ENCODE measurements at regions not wholly inside any gene's neighbourhood (a gene's known extent, or its start where the extent isn't known, plus 50 kb on each side); places are given as distances from the start of the nearest gene placed in this dataset.

DNA sequence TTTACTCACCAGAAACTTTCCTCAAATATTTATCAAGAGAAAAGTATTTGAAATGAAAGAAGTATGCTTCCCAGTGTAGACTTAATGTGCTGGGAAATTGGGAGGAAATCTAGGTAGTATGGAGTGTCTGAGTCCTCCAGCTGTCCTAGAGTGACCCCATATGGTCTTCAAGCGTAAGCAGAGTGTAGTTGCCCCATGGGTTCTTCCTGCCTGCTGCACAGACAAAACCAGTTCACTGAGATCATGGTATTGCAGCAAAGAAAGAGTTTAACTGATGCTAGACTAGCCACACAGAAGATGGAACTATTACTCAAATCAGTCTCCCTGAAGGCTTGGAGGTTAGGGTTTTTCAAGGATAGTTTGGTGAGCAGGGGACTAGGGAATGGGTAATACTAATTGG, 114.9 kb upstream of the PRLR start:
- TF ChIP-seq, protein P1, sequence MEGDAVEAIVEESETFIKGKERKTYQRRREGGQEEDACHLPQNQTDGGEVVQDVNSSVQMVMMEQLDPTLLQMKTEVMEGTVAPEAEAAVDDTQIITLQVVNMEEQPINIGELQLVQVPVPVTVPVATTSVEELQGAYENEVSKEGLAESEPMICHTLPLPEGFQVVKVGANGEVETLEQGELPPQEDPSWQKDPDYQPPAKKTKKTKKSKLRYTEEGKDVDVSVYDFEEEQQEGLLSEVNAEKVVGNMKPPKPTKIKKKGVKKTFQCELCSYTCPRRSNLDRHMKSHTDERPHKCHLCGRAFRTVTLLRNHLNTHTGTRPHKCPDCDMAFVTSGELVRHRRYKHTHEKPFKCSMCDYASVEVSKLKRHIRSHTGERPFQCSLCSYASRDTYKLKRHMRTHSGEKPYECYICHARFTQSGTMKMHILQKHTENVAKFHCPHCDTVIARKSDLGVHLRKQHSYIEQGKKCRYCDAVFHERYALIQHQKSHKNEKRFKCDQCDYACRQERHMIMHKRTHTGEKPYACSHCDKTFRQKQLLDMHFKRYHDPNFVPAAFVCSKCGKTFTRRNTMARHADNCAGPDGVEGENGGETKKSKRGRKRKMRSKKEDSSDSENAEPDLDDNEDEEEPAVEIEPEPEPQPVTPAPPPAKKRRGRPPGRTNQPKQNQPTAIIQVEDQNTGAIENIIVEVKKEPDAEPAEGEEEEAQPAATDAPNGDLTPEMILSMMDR (IDR thresholded peaks at IDR 0.05; ENCODE audit: control insufficient read depth, extremely low read depth, insufficient read depth), result peak; percentile 41
- no peak overlapping the region for H3K4me3 ChIP-seq (ENCODE audit: low read depth, low read length)
- DNase-seq (ENCODE audit: low read depth), result peak; percentile 6

DNA sequence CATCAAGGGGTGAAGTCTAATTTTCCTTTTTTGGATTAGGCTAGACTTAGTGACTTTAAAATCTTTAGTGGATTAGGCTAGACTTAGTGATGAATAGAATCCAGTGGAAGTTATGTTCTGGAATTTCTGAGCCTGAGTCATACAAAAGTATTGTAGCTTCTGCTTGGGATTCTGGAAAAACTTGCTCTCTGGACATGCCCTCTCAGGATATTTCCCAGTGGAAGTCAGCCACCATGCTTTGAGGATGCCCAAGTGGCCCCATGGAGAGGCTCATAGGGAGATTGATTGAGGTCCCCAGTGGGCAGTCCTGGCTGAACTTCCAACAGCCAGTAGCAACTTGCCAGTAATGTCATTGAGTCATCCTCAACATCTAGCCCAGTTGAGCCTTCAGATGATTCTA, 112.4 kb upstream of the PRLR start:
- DNase-seq (ENCODE audit: low read depth), result no peak
- TF ChIP-seq, protein P1 (IDR thresholded peaks at IDR 0.05; ENCODE audit: control insufficient read depth, extremely low read depth, insufficient read depth), result no peak
- no peak overlapping the region for H3K4me3 ChIP-seq (ENCODE audit: low read depth, low read length)

DNA sequence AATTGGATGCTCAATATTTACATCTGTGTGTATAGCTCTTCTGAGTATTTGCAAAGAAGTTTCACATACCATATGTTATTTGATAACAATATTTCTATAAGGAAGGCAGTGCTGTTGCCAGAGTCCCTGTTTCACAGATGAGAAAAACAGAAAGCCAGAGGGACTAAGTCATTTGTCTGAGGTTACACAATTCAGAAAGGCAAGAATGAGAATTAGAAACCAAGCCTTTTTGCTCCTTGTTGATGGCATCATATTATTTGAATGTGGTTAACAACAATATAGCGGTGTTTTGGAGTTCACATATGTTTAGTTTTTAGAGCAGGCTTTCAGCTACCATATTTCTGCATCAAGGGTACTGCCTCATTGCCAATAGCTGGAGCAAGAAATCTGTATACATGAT, 110.9 kb upstream of the PRLR start:
- TF ChIP-seq, protein P1 (IDR thresholded peaks at IDR 0.05; ENCODE audit: control insufficient read depth, extremely low read depth, insufficient read depth), result no peak
- no peak overlapping the region for H3K4me3 ChIP-seq (ENCODE audit: low read depth, low read length)
- DNase-seq (ENCODE audit: low read depth), result no peak

DNA sequence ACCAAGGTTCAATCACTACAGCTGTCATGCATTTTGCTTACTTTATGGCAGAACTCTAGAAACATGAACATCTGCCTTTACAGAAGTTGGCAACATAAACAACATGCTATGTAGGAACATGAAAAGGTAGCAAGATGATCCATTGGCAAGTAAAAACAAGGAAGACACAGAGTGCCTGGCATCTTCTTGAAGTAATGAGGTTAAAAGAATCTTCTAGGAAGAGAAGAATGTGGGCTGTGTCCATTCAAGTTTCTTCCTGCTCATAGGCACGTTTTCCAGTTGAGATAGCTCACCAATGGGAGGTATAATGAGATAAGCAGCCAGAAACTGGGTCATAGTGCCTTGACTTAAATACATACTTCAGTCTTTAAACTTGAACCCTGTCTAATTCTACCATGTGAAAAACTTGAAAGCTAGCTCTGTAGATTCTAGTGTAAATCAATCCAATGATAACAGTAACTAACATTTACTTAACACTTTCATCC, 109.4 kb upstream of the PRLR start:
- TF ChIP-seq, protein P1 (IDR thresholded peaks at IDR 0.05; ENCODE audit: control insufficient read depth, extremely low read depth, insufficient read depth), result no peak

DNA sequence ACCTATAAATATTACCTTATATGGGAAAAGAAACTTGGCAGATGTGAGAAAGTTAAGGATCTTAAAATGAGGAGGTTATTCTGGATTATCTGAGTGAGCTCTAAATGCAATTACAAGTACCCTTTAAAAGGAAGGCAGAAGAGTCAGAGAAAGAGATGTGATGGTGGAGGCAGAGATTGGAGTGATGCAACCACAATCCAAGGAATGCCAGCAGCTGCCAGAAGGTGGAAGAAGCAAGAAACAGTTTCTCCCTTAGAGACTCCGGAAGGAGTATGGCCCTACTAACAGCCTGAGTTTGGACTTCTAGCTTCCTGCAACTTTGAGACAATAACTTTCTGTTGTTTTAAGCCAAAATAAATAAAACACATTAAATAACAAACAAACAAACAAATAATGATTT, 108.7 kb upstream of the PRLR start:
- no peak overlapping the region for H3K4me3 ChIP-seq (ENCODE audit: low read depth, low read length)
- TF ChIP-seq, protein P1 (IDR thresholded peaks at IDR 0.05; ENCODE audit: control insufficient read depth, extremely low read depth, insufficient read depth), result no peak
- no peak for DNase-seq (ENCODE audit: low read depth)

More for the DNA sequence above, 109.4 kb upstream of the PRLR start:
- DNase-seq (ENCODE audit: low read depth), result no peak
- no peak overlapping the region for H3K4me3 ChIP-seq (ENCODE audit: low read depth, low read length)

DNA sequence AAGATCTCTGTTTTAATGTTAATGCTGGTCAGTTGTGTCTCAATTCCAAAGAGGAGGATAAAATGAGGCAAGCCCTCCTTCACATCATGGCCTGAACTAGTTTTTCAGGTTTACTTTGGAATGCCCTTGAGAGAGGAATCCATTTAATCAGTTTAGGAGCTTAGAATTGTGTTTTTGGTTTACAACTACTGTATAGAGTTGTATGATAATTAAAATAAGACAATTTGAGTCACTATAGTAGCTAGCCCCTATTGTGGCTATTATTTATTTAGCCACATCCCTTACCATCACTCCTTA, 107.8 kb upstream of the PRLR start:
- DNase-seq (ENCODE audit: low read depth), result no peak
- no peak overlapping the region for H3K4me3 ChIP-seq (ENCODE audit: low read depth, low read length)
- TF ChIP-seq, protein P1 (IDR thresholded peaks at IDR 0.05; ENCODE audit: control insufficient read depth, extremely low read depth, insufficient read depth), result no peak

DNA sequence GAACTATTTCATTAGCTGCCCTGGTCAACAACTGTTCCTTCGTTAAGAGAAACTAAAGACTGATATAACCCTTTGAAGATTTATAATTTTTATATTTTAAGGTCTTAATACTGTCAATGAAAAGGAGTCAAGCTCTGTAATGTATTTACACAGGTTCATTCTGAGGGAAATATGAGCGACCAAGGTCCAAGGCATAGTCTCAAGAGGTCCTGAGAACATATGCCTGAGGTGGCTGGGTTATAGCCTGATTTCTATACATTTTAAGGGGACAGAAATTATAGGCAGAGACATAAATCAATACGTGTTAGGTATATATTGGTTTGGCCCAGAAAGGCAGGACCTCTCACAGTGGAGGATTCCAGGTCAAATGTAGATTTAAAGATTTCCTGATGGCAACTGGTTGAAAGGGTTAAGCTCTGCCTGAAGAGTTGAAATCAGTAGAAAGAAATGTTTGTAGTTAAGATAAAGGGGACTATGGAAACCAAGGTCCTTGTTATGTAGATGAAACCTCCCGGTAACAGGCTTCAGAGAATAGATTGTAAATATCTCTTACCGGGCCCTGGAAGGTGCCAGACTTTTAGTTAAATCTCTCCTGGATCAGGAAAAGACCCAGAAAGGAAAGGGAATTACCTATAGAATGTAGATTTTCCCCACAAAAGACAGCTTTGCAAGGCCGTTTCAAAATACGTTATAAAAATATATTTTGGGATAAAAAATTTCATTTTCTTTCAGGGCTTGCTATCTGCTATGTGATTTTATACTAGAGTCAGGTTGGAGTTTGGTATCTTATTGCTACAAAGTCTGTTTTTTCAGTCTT, 107.3 kb upstream of the PRLR start:
- DNase-seq (ENCODE audit: low read depth), result no peak
- TF ChIP-seq, protein P1 (IDR thresholded peaks at IDR 0.05; ENCODE audit: control insufficient read depth, extremely low read depth, insufficient read depth), result no peak
- H3K4me3 ChIP-seq (ENCODE audit: low read depth, low read length), result no peak overlapping the region
